ENCODE measurements at regions not wholly inside any gene's neighbourhood (a gene's known extent, or its start where the extent isn't known, plus 50 kb on each side); places are given as distances from the start of the nearest gene placed in this dataset.

GRCh38 chr7:25297278-25297677 is 69.0 kb upstream of the NPVF start:
- Histone ChIP-seq H3K27me3 (replicated peaks; ENCODE audit: control insufficient read depth, insufficient read depth, low read length) (no peaks in the 10 kb centered on the region), H3K36me3 (ENCODE audit: control insufficient read depth, insufficient read depth, low read length) (no peaks in the 10 kb centered on the region), H3K4me3 (replicated peaks; ENCODE audit: low read depth, low read length) (no peak overlapping the region)
- TF ChIP-seq CTCF (IDR thresholded peaks at IDR 0.05; ENCODE audit: insufficient read depth, low read length, poor library complexity, severe bottlenecking), result no peak
- no peak for DNase-seq (ENCODE audit: extremely low read depth, insufficient read length)

DNA sequence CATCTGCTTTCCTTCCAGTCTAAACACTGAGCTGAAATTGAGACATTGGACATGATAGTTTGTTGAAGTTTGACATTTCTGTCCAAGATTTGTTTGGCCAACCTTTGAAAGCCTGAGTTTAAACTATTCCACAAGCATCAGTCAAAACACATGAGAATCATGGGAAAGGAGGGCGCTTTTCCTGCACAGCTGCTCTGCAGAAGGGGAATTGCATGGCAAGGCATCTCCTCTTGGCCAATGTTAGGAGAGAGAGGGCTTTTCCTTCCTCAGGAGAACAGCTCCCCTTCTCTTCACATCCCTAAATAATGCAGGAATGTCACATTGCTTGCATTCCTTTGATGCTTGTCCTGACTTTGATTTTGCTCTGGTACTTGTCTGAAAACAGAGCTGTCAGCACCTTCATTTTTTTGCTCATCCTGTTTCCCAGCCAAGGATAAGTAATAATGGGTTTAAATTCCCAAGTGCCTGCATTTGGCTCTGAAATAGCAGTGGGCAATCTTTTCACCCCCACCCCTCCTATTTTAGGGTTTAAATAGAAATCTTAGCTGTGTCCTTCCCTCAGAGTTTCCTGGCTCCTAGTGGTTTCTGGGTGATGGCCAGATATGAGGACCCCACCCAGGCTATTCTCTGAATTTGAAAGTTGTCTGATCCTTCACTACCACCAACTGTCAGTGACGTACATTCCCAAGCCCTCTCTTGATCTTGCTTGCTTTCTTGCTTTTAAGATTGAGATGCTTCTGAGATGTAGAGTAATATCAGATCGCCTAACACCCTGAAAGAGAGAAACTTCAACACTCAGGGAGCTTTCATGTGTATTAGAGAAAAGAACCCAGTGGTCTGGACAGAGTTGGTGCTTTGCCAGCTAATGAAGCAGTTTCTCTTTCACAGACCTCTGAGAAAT is 75.2 kb upstream of the NPVF start:
- DNase-seq (ENCODE audit: extremely low read depth, insufficient read length), result no peak
- TF ChIP-seq CTCF (IDR thresholded peaks at IDR 0.05; ENCODE audit: insufficient read depth, low read length, poor library complexity, severe bottlenecking), result no peak
- Histone ChIP-seq H3K27me3 (replicated peaks; ENCODE audit: control insufficient read depth, insufficient read depth, low read length) (peaks cover 2% of the 10 kb centered on the region), H3K36me3 (ENCODE audit: control insufficient read depth, insufficient read depth, low read length) (no peaks in the 10 kb centered on the region), H3K4me3 (replicated peaks; ENCODE audit: low read depth, low read length) (no peak overlapping the region)

GRCh38 chr7:25304691-25305090 is 76.4 kb upstream of the NPVF start:
- no peak overlapping the region for H3K4me3 ChIP-seq (replicated peaks; ENCODE audit: low read depth, low read length)
- no peak for DNase-seq (ENCODE audit: extremely low read depth, insufficient read length)
- H3K36me3 ChIP-seq (ENCODE audit: control insufficient read depth, insufficient read depth, low read length), result no peaks in the 10 kb centered on the region
- no peak for TF ChIP-seq CTCF (IDR thresholded peaks at IDR 0.05; ENCODE audit: insufficient read depth, low read length, poor library complexity, severe bottlenecking)
- H3K27me3 ChIP-seq (replicated peaks; ENCODE audit: control insufficient read depth, insufficient read depth, low read length), result peaks cover 2% of the 10 kb centered on the region

DNA sequence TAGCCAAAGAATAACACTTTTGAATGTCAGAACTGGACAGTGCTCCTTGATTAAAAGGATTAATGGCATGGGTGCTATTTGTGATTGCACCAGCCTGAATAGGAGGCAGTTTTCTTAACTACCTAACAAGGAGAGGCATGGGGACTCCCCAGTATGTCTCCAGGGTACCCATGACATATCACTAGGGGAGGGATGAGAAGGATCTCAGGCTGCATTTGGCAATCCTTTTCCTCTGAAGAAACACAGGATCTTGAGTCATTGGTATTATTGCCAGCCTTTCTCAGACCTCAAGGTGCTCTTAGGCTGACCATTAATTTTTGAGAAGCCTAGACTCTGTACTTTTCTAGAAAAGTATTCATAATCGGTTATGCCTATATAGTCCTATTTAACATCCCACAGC is 77.5 kb upstream of the NPVF start:
- TF ChIP-seq CTCF (IDR thresholded peaks at IDR 0.05; ENCODE audit: insufficient read depth, low read length, poor library complexity, severe bottlenecking), result no peak
- peaks cover 2% of the 10 kb centered on the region for H3K27me3 ChIP-seq (replicated peaks; ENCODE audit: control insufficient read depth, insufficient read depth, low read length)
- H3K4me3 ChIP-seq (replicated peaks; ENCODE audit: low read depth, low read length), result no peak overlapping the region
- no peaks in the 10 kb centered on the region for H3K36me3 ChIP-seq (ENCODE audit: control insufficient read depth, insufficient read depth, low read length)
- no peak for DNase-seq (ENCODE audit: extremely low read depth, insufficient read length)

GRCh38 chr7:25307624-25308023 is 79.3 kb upstream of the NPVF start:
- Histone ChIP-seq H3K4me3 (replicated peaks; ENCODE audit: low read depth, low read length) (no peak overlapping the region), H3K27me3 (replicated peaks; ENCODE audit: control insufficient read depth, insufficient read depth, low read length) (peaks cover 2% of the 10 kb centered on the region), H3K36me3 (ENCODE audit: control insufficient read depth, insufficient read depth, low read length) (no peaks in the 10 kb centered on the region)
- DNase-seq (ENCODE audit: extremely low read depth, insufficient read length), result no peak
- TF ChIP-seq CTCF (IDR thresholded peaks at IDR 0.05; ENCODE audit: insufficient read depth, low read length, poor library complexity, severe bottlenecking), result no peak

All from GM06990 (cell line).